IPS-20b (cell line): ENCODE measurements at regions not wholly inside any gene's neighbourhood (a gene's known extent, or its start where the extent isn't known, plus 50 kb on each side); places are given as distances from the start of the nearest gene placed in this dataset.
"Not testable (repeated sequence)": the region's sequence is repeated elsewhere in the genome, so short reads cannot be mapped to it uniquely, and the experiment has no call there.

ENCODE experiments used
- H3K27ac ChIP-seq: one replicate; pipeline ENCODE4 v1.5.1; 2013; ENCODE audit warnings: low read length
- H3K27me3 ChIP-seq: 2 replicates; pipeline ENCODE4 v1.6.1; 2013; ENCODE audit warnings: mild to moderate bottlenecking, low read length, inconsistent platforms; ENCODE audit not compliant: insufficient read depth
- H3K36me3 ChIP-seq: 2 replicates; pipeline ENCODE4 v1.6.1; 2013; ENCODE audit warnings: low read depth, mild to moderate bottlenecking, inconsistent platforms, low read length, moderate library complexity; ENCODE audit not compliant: insufficient read depth
- H3K4me1 ChIP-seq: 2 replicates; pipeline ENCODE4 v1.6.1; 2013; ENCODE audit warnings: mild to moderate bottlenecking, control low read depth, inconsistent platforms, low read length, moderate library complexity; ENCODE audit not compliant: insufficient read depth
- H3K4me3 ChIP-seq: 2 replicates; pipeline ENCODE4 v1.5.1; 2013; ENCODE audit warnings: mild to moderate bottlenecking, low read length, inconsistent platforms
- H3K9ac ChIP-seq: 2 replicates; pipeline ENCODE4 v1.6.1; 2013; ENCODE audit warnings: low read depth, mild to moderate bottlenecking, inconsistent platforms, low read length, moderate library complexity
- H3K9me3 ChIP-seq: 2 replicates; pipeline ENCODE4 v1.6.1; 2013; ENCODE audit warnings: mild to moderate bottlenecking, low read depth, low read length, inconsistent platforms; ENCODE audit not compliant: insufficient read depth

- no peak overlapping the region for H3K9ac ChIP-seq
- no peak overlapping the region for H3K4me3 ChIP-seq
- H3K27ac ChIP-seq, result no peak overlapping the region
- H3K27me3 ChIP-seq, result no peaks in the 10 kb centered on the region
- H3K36me3 ChIP-seq, result no peaks in the 10 kb centered on the region
- no peaks in the 10 kb centered on the region for H3K9me3 ChIP-seq
- H3K4me1 ChIP-seq, result no peaks in the 10 kb centered on the region
Observed at GRCh38 chr18:40148960-40149359, 1806.1 kb upstream of the PIK3C3 start.

- no peaks in the 10 kb centered on the region for H3K4me1 ChIP-seq
- H3K27ac ChIP-seq, result no peak overlapping the region
- no peak overlapping the region for H3K4me3 ChIP-seq
- H3K9me3 ChIP-seq, result peaks cover 21% of the 10 kb centered on the region; the same call in 1 of the 2 replicates
- no peaks in the 10 kb centered on the region for H3K27me3 ChIP-seq
- no peaks in the 10 kb centered on the region for H3K36me3 ChIP-seq
- H3K9ac ChIP-seq, result no peak overlapping the region
Observed at GRCh38 chr18:40133253-40133652, 1821.8 kb upstream of the PIK3C3 start.

GRCh38 chr18:40132438-40132837, 1822.6 kb upstream of the PIK3C3 start:
- H3K4me1 ChIP-seq, H3K36me3 ChIP-seq, H3K27me3 ChIP-seq, H3K4me3 ChIP-seq, H3K9ac ChIP-seq, H3K27ac ChIP-seq: not testable (repeated sequence)
- H3K9me3 ChIP-seq, result peaks cover 21% of the 10 kb centered on the region; the same call in 1 of the 2 replicates

GRCh38 chr18:40124107-40124506, 1830.9 kb upstream of the PIK3C3 start:
- Histone ChIP-seq H3K9ac (no peak overlapping the region), H3K36me3 (no peaks in the 10 kb centered on the region), H3K27me3 (no peaks in the 10 kb centered on the region), H3K27ac (no peak overlapping the region), H3K9me3 (peaks cover 16% of the 10 kb centered on the region), H3K4me3 (no peak overlapping the region), H3K4me1 (no peaks in the 10 kb centered on the region)

- H3K36me3 ChIP-seq, result no peaks in the 10 kb centered on the region
Observed at GRCh38 chr18:40120796-40121391, 1834.1 kb upstream of the PIK3C3 start.

GRCh38 chr18:40120356-40120755, 1834.7 kb upstream of the PIK3C3 start:
- H3K4me3 ChIP-seq, result no peak overlapping the region
- no peak overlapping the region for H3K27ac ChIP-seq
- peaks cover 21% of the 10 kb centered on the region for H3K9me3 ChIP-seq
- no peaks in the 10 kb centered on the region for H3K27me3 ChIP-seq
- no peak overlapping the region for H3K9ac ChIP-seq
- no peaks in the 10 kb centered on the region for H3K4me1 ChIP-seq
- H3K36me3 ChIP-seq, result no peaks in the 10 kb centered on the region

More at GRCh38 chr18:40120796-40121391, 1834.1 kb upstream of the PIK3C3 start:
- Histone ChIP-seq H3K4me3 (no peak overlapping the region), H3K4me1 (no peaks in the 10 kb centered on the region), H3K27ac (no peak overlapping the region), H3K9me3 (peaks cover 21% of the 10 kb centered on the region), H3K27me3 (no peaks in the 10 kb centered on the region), H3K9ac (no peak overlapping the region)

GRCh38 chr18:40119581-40119980, 1835.5 kb upstream of the PIK3C3 start:
- H3K4me3 ChIP-seq, H3K9ac ChIP-seq, H3K27me3 ChIP-seq, H3K36me3 ChIP-seq, H3K27ac ChIP-seq, H3K4me1 ChIP-seq: not testable (repeated sequence)
- H3K9me3 ChIP-seq, result peaks cover 21% of the 10 kb centered on the region

- no peaks in the 10 kb centered on the region for H3K27me3 ChIP-seq
- H3K9me3 ChIP-seq, result no peaks in the 10 kb centered on the region
- no peak overlapping the region for H3K9ac ChIP-seq
- H3K27ac ChIP-seq, result no peak overlapping the region
- H3K4me3 ChIP-seq, result no peak overlapping the region
- no peaks in the 10 kb centered on the region for H3K4me1 ChIP-seq
- H3K36me3 ChIP-seq, result no peaks in the 10 kb centered on the region
Observed at GRCh38 chr18:40110455-40110854, 1844.6 kb upstream of the PIK3C3 start.

GRCh38 chr18:40109252-40110049, 1845.6 kb upstream of the PIK3C3 start:
- H3K27ac ChIP-seq, result no peak overlapping the region

GRCh38 chr18:40108596-40108995, 1846.4 kb upstream of the PIK3C3 start:
- Histone ChIP-seq H3K4me1 (no peaks in the 10 kb centered on the region), H3K9ac (no peak overlapping the region), H3K27me3 (no peaks in the 10 kb centered on the region)

More at GRCh38 chr18:40109252-40110049, 1845.6 kb upstream of the PIK3C3 start:
- Histone ChIP-seq H3K4me1 (no peaks in the 10 kb centered on the region), H3K4me3 (no peak overlapping the region), H3K9ac (no peak overlapping the region), H3K27me3 (no peaks in the 10 kb centered on the region), H3K36me3 (no peaks in the 10 kb centered on the region), H3K9me3 (no peaks in the 10 kb centered on the region)

GRCh38 chr18:40102903-40103302, 1852.1 kb upstream of the PIK3C3 start:
- no peaks in the 10 kb centered on the region for H3K27me3 ChIP-seq
- no peaks in the 10 kb centered on the region for H3K9me3 ChIP-seq
- H3K4me1 ChIP-seq, result no peaks in the 10 kb centered on the region
- no peak overlapping the region for H3K27ac ChIP-seq
- no peak overlapping the region for H3K9ac ChIP-seq
- H3K36me3 ChIP-seq, result no peaks in the 10 kb centered on the region
- H3K4me3 ChIP-seq, result no peak overlapping the region

More at GRCh38 chr18:40108596-40108995, 1846.4 kb upstream of the PIK3C3 start:
- Histone ChIP-seq H3K36me3 (no peaks in the 10 kb centered on the region), H3K4me3 (no peak overlapping the region), H3K9me3 (no peaks in the 10 kb centered on the region), H3K27ac (no peak overlapping the region)

- no peaks in the 10 kb centered on the region for H3K27me3 ChIP-seq
- H3K27ac ChIP-seq, result no peak overlapping the region
- no peaks in the 10 kb centered on the region for H3K4me1 ChIP-seq
Observed at GRCh38 chr18:40099641-40100040, 1855.4 kb upstream of the PIK3C3 start.

More at GRCh38 chr18:40099641-40100040, 1855.4 kb upstream of the PIK3C3 start:
- Histone ChIP-seq H3K36me3 (no peaks in the 10 kb centered on the region), H3K9me3 (no peaks in the 10 kb centered on the region), H3K9ac (no peak overlapping the region), H3K4me3 (no peak overlapping the region)
